Adrenal gland (tissue), 9 donors: ENCODE measurements at regions not wholly inside any gene's neighbourhood (a gene's known extent, or its start where the extent isn't known, plus 50 kb on each side); places are given as distances from the start of the nearest gene placed in this dataset.
"Not testable (repeated sequence)": the region's sequence is repeated elsewhere in the genome, so short reads cannot be mapped to it uniquely, and the experiment has no call there.

Experiments
- DNase-seq, 7 donors: peaks; one replicate each; pipeline ENCODE4 v3.0.0-alpha.2; 2019 to 2020
- H3K27ac ChIP-seq, 5 donors: fragments of 200-600 bp; sonication (generic) in 4 of 5; 1 replicate in 3 of 5; 2 replicates in 2 of 5; pipeline versions ENCODE4 v1.5.1 to v1.8.0; 2016 to 2020; ENCODE audit warnings: mild to moderate bottlenecking in 1 of 5
- H3K27me3 ChIP-seq: fragments of 200-600 bp; 2 replicates; pipeline ENCODE4 v1.8.0; 2021
- H3K36me3 ChIP-seq, 2 donors: fragments of 200-600 bp; replicated peaks in 1 of 2; 1 replicate in 1 of 2; 2 replicates in 1 of 2; pipeline versions ENCODE4 v1.5.1 to v1.8.0; 2018 to 2022
- H3K4me1 ChIP-seq, 2 donors: fragments of 200-600 bp; replicated peaks in 1 of 2; 1 replicate in 1 of 2; 2 replicates in 1 of 2; pipeline versions ENCODE4 v1.5.1 to v1.8.0; 2018 to 2021
- H3K4me3 ChIP-seq, 4 donors: fragments of 200-600 bp; sonication (generic) in 3 of 4; one replicate each; pipeline ENCODE4 v1.5.1; 2016 to 2018
- H3K9me3 ChIP-seq, 3 donors: fragments of 200-600 bp; sonication (generic) in 1 of 3; replicated peaks in 1 of 3; 1 replicate in 2 of 3; 2 replicates in 1 of 3; pipeline versions ENCODE4 v1.5.1 to v1.8.0; 2016 to 2021
- WGBS, 4 donors: extraction: QIAGEN DNeasy Blood & Tissue Kit in 2 of 4; methylation state at CpG; one replicate each; pipeline versions ENCODE4 v1.1.5 to v1.1.7; 2013 to 2017; 5-methylcytosine and 5-hydroxymethylcytosine counted together
- intact Hi-C, 2 donors: fragments of 100-400 bp; cut with DNase I; formaldehyde crosslinking; loops; one replicate each; pipeline versions ENCODE4 v1.14.1 to v1.15.0; 2022 to 2023
- donor health status: healthy with polysubstance abuse.
- donor health status: Bipolar disorder and iron deficiency.
- donor health status: DM: yes; HTN: yes; CAD: no.
- donor health status: DM: no; HTN: no; CAD: no.
- donor health status: DM: no; HTN: no; CAD: no.

DNA sequence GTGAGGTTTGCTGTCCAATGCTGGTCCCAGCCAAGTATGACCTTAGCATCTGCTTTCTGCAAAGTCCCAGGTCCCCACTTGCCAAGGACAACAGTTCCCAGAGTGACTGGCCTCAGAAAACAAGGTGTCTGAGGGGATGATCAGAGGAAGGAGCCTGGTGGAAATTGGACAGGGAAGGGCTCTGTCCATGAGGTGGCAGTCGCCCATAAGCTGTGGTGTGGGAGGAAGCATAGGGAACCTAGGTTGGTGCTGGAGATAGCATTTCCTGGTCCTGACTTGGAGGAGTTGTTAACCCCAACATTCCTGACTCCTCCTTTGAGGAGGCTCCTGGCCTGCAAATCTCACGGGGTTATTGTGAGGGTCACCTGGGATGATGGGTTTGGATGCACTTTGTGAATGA is 77.8 kb downstream of the LIMS4 start:
- DNase-seq, H3K9me3 ChIP-seq, H3K4me3 ChIP-seq, H3K27ac ChIP-seq, H3K36me3 ChIP-seq, H3K4me1 ChIP-seq, intact Hi-C loops, H3K27me3 ChIP-seq: not testable (repeated sequence)
- 100% methylated on average over 1 of the region's 2 CpGs; no CpG with 5 or more reads in 3 of the 4 donors for WGBS, 4 donors

DNA sequence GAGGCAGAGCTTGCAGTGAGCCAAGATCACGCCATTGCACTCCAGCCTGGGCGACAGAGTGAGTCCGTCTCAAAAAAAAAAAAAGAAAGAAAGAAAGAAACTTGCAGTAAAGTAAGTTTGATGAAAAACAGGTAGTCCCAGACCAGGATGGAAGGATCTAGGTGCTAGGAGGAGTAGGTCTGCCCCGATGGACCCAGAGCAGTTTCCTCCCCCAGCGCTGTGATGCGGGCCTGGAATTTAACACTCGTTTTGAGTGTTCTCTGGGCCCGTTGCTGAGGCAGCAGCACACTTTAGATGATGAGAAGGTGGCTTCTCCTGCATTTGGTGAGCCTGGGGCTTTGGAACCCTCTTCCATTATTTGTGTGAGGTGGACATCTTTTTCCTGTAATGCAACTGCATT is 80.2 kb downstream of the LIMS4 start:
- 91 to 97% (median 96%) methylated on average over 4 to 7 of the region's 8 CpGs for WGBS, 4 donors
- peak in 2 of 7 donors; percentile 9 to 37 for DNase-seq
- H3K4me3 ChIP-seq, H3K36me3 ChIP-seq, H3K9me3 ChIP-seq, H3K4me1 ChIP-seq, H3K27ac ChIP-seq, intact Hi-C loops, H3K27me3 ChIP-seq: not testable (repeated sequence)

DNA sequence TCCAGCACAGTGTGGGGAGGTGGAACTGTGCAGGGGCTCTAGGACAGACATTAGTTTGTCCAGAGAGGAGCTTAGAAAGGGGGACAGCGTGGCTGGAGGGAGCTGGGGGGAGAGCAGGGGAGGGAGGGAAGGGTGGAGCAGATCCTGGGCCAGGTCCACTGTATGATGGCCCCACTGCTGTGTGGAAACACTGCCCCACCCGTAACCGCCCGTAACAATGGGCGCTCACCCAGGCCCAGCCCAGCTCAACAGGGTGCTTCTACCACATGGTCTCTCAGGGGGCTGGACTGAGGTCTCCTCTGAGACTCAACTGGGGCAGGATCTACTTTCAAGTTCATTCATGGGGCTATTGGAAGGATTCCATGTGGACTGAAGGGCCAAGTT is 81.6 kb downstream of the LIMS4 start:
- H3K36me3 ChIP-seq, H3K4me1 ChIP-seq, H3K27me3 ChIP-seq, H3K27ac ChIP-seq, H3K4me3 ChIP-seq, H3K9me3 ChIP-seq, intact Hi-C loops: not testable (repeated sequence)
- 93 to 97% methylated on average over 3 to 4 of the region's 5 CpGs; no CpG with 5 or more reads in 2 of the 4 donors for WGBS, 4 donors
- peak in 1 of 7 donors; percentile 1 for DNase-seq

DNA sequence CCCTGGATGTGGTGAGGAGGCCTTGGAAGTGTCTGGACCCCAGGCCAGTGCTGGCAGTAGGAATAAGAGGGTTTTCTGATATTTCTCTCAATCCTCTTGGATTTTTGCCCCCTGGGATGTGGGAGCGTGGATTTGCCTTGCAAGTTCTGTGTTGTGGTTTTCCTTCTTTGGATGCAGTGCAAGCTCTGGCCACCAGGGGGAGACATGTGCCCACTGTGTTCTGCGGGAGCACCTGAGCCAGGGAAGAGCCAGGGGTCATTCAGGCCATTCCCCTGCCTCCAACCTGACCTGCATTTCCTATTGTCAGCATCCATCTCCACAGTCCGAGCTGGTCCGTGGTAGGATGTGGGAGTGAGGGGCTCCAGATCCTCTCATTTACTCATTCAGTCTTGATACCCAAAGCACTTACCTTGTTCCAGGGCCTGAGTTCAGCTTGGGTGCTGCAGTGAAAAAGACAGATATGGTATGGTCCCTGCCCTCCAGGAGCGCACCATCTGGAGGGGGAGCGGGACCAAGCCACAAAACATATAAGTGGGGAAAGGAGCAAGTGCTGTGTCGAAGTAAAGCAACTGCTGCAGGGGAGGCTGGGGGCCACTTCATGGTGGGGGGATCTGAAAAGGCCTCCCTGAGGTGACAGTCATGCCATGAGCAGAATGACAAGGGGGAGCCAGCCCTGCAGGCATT is 82.1 kb downstream of the LIMS4 start:
- H3K27ac ChIP-seq, H3K27me3 ChIP-seq, intact Hi-C loops, H3K4me3 ChIP-seq, H3K4me1 ChIP-seq, H3K9me3 ChIP-seq, H3K36me3 ChIP-seq: not testable (repeated sequence)
- WGBS, 4 donors: 66 to 88% (median 76%) methylated on average over 3 to 4 of the region's 7 CpGs
- peak in 3 of 7 donors; percentile 2 to 7 (median 5) for DNase-seq

DNA sequence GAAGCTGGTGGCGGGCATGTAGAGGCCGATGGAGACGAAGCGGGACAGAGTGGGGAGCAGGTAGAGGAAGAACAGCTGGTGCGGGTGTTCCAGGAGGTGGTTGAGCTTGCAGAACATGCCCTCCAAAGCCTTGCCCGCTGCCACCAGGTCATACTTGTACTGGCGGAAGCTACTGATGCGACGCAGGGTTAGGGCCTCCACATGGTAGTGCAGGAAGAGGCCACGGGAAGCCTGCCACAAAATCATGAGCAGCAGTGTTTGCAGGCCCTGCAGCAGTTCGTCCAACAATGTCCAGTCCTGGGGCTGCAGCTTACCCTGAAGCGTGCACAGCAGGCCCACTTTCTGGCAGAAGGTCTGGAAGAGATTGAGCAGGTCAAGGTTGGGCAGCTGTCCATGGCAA is 85.6 kb downstream of the LIMS4 start:
- WGBS, 4 donors: 90 to 98% methylated on average over 4 to 6 of the region's 12 CpGs; no CpG with 5 or more reads in 2 of the 4 donors

DNA sequence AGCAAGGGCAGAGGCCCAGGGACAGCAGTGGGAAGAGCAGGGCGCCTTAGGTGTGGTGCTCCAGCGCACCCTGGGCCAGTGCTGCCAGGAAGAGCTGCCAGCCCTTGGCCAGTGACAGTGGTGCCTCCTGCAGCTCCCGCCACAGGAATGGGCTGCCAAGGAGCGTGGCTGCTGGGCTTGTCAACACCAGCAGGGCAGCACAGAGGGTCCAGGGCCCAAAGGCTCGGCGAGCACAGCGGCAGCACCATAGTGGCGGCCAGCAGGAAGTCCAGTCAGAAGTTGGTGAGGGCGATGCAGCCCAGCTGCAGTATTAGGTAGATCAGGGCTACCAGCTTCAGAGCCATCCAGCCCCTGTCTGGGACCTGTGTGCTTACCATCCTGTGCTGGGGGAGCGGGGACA is 86.1 kb downstream of the LIMS4 start:
- H3K27ac ChIP-seq, H3K36me3 ChIP-seq, H3K27me3 ChIP-seq, H3K4me1 ChIP-seq, H3K9me3 ChIP-seq, intact Hi-C loops, DNase-seq, H3K4me3 ChIP-seq: not testable (repeated sequence)
- 94 to 100% (median 96%) methylated on average over 1 to 7 of the region's 10 CpGs; no CpG with 5 or more reads in 1 of the 4 donors for WGBS, 4 donors

More for the DNA sequence above, 85.6 kb downstream of the LIMS4 start:
- H3K9me3 ChIP-seq, H3K4me1 ChIP-seq, H3K27me3 ChIP-seq, intact Hi-C loops, H3K27ac ChIP-seq, H3K4me3 ChIP-seq, H3K36me3 ChIP-seq, DNase-seq: not testable (repeated sequence)

DNA sequence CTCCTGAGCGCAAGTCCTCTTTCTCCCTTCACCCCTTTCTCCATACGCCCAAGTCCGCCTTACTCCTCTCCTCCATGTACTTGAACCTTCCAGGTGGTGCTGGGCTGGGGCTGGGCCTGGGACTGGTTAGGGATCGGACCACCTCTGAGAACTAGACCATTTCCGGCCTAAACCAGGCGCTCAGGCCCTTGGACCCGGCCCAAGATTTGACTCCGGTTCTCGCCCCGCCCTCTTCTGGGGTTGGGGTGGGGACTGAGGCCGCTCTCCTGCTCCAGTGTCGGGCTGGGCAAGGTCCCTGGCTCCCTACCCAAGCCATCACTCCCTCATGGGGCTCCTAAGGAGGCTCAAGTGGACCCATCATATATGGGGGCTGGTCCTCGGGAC is 87.9 kb downstream of the LIMS4 start:
- intact Hi-C loops, H3K4me3 ChIP-seq, H3K36me3 ChIP-seq, H3K27me3 ChIP-seq, H3K9me3 ChIP-seq, DNase-seq, H3K4me1 ChIP-seq, H3K27ac ChIP-seq: not testable (repeated sequence)
- no CpG with 5 or more reads among the region's 13 CpGs for WGBS, 4 donors

DNA sequence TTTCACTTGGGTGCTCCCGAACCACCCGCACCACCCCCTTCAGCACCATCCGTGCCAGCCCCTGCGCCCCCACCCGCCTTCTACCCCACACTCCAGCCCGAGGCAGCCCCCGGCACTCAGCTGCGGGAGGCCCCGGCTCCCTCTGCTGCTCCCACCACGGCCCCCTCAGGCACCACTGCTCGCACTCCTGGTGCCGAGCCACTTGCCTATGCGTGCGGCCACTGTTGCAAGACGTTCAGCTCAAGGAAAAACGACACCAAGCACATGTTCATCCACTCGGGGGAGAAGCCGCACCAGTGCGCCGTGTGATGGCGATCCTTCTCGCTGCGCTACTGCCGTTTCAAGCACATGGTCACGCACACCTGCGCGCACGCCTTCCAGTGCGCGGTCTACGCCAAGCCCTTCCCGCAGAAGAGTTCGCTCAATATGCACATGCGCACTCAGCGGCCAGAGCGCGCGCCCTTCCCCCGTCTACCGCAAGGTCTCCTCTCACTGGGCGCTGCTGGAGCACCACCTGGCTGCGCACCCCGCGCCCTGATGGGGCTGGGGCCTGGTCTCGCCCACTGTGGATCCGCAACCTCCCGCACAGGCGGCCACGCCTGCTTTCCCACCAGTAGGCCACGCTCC is 88.4 kb downstream of the LIMS4 start:
- H3K9me3 ChIP-seq, H3K4me3 ChIP-seq, intact Hi-C loops, H3K27ac ChIP-seq, H3K27me3 ChIP-seq, H3K36me3 ChIP-seq, H3K4me1 ChIP-seq, DNase-seq: not testable (repeated sequence)
- no CpG with 5 or more reads among the region's 50 CpGs for WGBS, 4 donors

DNA sequence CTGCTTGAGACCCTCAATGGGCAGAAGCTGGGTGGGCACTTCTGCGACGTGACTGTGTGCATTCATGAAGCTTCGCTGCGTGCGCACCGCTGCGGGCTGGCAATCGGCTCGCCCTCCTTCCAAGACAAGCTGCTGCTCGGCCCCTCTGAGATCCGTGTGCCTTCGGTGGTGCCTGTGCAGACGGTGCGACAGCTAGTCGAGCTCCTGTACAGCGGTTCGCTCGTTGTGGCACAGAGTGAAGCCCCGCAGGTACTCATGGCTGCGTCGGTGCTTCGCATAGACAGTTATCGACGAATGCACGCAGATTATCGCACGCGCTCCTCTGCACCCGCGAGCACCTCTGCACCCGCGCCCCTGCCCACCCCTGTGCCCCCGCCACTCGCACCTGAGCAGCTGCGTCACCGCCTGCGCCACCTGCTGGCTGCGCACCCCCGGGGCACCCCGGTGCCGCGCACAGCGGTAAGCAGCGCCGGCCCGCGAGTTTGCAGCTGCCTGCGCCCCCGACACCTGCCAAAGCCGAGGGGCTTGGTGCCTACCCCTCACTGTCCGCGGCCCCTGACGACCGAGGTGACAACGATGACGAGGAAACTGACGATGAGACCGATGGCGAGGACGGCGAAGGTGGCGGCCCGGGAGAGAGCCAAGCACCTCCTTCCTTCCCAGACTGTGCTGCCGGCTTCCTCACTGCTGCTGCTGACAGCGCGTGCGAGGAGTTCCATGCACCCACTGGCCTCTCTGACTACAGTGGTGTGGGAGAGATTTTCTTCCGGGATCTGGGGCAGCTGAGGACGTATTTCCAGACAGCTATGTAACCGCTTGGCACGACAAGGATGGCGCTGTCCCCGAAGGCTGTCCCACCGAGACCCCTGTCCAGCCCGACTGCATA is 89.2 kb downstream of the LIMS4 start:
- H3K27me3 ChIP-seq, DNase-seq, H3K4me3 ChIP-seq, H3K4me1 ChIP-seq, H3K27ac ChIP-seq, intact Hi-C loops, H3K9me3 ChIP-seq, H3K36me3 ChIP-seq: not testable (repeated sequence)
- WGBS, 4 donors: no CpG with 5 or more reads among the region's 75 CpGs

DNA sequence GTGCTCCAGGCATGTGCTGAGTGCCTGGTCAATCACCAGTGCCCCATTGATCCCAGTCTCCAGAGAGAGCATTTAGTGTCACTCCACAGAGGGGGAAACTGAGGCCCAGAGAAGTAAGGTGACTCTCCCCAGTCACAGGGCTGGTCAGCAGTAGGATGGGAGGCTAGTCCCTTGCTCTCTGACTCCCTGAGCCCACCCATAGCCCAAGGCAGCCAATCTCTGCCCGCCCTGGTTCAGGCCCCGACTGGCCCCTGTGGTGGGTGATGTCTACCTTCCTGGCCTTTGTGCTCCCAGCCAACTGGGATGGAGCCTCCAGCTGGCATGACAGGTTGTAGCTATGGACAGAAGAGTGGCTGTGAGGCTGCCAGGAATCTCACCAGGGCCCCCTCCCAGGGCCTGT is 99.1 kb downstream of the LIMS4 start:
- H3K4me3 ChIP-seq, intact Hi-C loops, H3K4me1 ChIP-seq, H3K27me3 ChIP-seq, H3K9me3 ChIP-seq, H3K27ac ChIP-seq, H3K36me3 ChIP-seq: not testable (repeated sequence)
- DNase-seq: peak in 2 of 7 donors; percentile 7 to 13
- WGBS, 4 donors: 83 to 100% (median 94%) methylated on average over 1 to 2 of the region's 2 CpGs

DNA sequence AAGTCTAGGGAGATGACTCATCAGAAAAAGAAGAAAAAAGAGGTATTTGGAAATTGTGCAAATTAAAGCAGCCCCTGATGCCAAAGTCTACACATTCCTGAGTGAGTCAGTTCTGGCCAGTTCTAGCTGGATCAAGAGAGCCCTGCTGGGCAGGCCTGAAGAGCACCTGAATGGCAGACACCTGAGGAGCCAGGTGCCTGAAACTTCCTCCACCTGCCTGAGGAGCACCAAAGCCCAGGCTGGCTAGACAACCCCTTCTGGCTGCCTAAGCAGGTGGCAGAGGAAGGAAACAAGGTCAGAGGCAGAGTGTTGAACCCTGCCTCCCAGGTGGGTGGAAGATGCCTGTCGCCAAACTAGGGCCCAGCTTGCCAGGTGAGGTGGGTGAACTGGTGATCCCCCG is 101.0 kb downstream of the LIMS4 start:
- peak in 3 of 7 donors; percentile 6 to 35 (median 7) for DNase-seq
- H3K9me3 ChIP-seq, H3K4me1 ChIP-seq, H3K27ac ChIP-seq, H3K27me3 ChIP-seq, H3K36me3 ChIP-seq, H3K4me3 ChIP-seq, intact Hi-C loops: not testable (repeated sequence)
- 54 to 70% (median 61%) methylated on average over 1 to 2 of the region's 2 CpGs for WGBS, 4 donors
